ENCODE measurements at regions not wholly inside any gene's neighbourhood (a gene's known extent, or its start where the extent isn't known, plus 50 kb on each side); places are given as distances from the start of the nearest gene placed in this dataset.
"Not testable (repeated sequence)": the region's sequence is repeated elsewhere in the genome, so short reads cannot be mapped to it uniquely, and the experiment has no call there.

DNA sequence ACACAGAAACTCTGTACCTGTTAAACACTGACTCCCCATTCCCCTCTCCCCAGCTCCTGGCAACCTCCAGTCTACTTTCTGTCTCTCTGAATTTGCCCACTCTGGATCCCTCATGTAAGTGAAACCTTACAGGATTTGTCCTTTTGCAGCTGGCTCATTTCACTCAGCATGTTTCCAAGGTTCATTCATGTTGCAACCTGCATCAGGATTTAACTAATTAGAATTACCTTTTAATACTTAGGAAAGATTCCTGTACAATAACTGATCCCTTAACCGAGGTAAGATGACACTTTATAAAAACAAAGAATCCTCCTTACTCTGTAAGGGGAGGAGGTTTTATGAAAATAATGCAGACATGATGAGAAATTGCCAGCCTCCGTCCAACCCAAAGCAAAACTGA lies 113.1 kb upstream of the MTHFD1L start:
- POLR2A ChIA-PET = no interaction called here
- Mint-ChIP-seq H3K27ac (no peak overlapping the region), H3K27me3 (no peaks in the 10 kb centered on the region), H3K9me3 (no peaks in the 10 kb centered on the region), H3K4me3 (no peak overlapping the region), H3K36me3 (ENCODE audit: low read depth) (peaks cover 57% of the 10 kb centered on the region), H3K4me1 (peaks cover 7% of the 10 kb centered on the region)
- CTCF ChIA-PET = no interaction called here
- TF ChIP-seq, protein P1, sequence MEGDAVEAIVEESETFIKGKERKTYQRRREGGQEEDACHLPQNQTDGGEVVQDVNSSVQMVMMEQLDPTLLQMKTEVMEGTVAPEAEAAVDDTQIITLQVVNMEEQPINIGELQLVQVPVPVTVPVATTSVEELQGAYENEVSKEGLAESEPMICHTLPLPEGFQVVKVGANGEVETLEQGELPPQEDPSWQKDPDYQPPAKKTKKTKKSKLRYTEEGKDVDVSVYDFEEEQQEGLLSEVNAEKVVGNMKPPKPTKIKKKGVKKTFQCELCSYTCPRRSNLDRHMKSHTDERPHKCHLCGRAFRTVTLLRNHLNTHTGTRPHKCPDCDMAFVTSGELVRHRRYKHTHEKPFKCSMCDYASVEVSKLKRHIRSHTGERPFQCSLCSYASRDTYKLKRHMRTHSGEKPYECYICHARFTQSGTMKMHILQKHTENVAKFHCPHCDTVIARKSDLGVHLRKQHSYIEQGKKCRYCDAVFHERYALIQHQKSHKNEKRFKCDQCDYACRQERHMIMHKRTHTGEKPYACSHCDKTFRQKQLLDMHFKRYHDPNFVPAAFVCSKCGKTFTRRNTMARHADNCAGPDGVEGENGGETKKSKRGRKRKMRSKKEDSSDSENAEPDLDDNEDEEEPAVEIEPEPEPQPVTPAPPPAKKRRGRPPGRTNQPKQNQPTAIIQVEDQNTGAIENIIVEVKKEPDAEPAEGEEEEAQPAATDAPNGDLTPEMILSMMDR (IDR thresholded peaks at IDR 0.05) = no peak
- no peak for ATAC-seq (ENCODE audit: low read depth)
- intact Hi-C loops (cut with micrococcal nuclease) = no loop called here
- DNase-seq = no peak

DNA sequence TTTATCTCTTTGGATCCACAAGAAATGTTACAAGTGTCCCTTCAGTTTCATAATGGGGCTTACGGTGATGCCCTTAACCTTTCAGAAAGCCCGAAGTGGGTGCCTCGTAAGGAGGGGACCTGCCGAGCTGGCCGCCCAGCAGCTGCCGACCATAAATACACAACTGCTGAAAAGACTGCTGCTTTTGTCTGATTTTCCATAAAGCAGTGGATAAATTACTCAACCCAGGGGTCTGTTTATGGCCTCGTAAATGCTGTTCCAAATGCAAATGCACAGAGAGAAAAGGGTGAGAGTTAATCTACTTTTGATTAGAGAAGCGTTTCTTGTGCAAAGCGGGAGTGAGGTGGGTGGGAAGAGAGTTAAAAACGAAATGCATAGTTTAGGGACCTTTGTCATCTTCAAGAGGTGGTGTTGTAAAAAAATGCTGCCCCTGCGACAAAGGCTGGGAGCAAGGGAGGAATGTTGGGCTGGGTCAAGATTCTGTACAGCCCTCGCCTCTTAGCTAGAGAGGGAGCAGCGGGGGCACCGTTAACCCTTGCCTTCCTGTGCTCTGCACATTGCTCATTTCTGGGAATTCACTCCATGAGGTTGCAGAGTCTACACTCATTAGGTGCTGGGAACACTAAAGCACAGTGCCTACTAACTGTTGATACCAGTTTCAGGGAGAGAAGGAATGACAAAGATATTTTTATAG lies 112.0 kb upstream of the MTHFD1L start:
- ATAC-seq (ENCODE audit: low read depth) = no peak
- no peak for DNase-seq
- H3K27me3 Mint-ChIP-seq = no peaks in the 10 kb centered on the region
- no peak overlapping the region for H3K27ac Mint-ChIP-seq
- ChIA-PET CTCF (no interaction called here), POLR2A (interaction anchor here (0.6 kb wide), 1 partner anchor 59 kb away, joined by 3 read pairs; no protein-coding TSS in a partner anchor)
- H3K4me3 Mint-ChIP-seq = no peak overlapping the region
- no peaks in the 10 kb centered on the region for H3K9me3 Mint-ChIP-seq
- H3K36me3 Mint-ChIP-seq (ENCODE audit: low read depth) = peaks cover 60% of the 10 kb centered on the region
- intact Hi-C loops (cut with micrococcal nuclease) = no loop called here
- TF ChIP-seq, protein P1 (IDR thresholded peaks at IDR 0.05) = no peak
- peaks cover 5% of the 10 kb centered on the region for H3K4me1 Mint-ChIP-seq

DNA sequence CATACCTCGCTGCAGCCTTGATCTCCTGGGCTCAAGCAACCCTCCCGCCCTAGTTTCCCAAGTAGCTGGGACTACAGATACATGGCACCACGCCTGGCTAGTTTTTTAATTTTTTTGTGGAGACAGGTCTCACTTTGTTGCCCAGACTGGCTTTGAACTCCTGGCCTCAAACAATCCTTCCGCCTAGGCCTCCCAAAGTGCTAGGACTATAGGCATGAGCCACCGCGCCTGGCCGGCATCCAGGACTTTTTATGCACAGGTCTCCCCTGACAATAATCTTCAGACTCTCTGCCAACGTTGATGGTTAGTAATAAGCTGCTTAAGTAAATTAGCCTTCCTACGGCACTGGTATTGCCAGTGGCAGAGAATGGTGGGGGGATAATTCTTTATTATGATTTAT lies 110.5 kb upstream of the MTHFD1L start:
- TF ChIP-seq, protein P1 (IDR thresholded peaks at IDR 0.05) = no peak
- ChIA-PET CTCF (no interaction called here), POLR2A (no interaction called here)

DNA sequence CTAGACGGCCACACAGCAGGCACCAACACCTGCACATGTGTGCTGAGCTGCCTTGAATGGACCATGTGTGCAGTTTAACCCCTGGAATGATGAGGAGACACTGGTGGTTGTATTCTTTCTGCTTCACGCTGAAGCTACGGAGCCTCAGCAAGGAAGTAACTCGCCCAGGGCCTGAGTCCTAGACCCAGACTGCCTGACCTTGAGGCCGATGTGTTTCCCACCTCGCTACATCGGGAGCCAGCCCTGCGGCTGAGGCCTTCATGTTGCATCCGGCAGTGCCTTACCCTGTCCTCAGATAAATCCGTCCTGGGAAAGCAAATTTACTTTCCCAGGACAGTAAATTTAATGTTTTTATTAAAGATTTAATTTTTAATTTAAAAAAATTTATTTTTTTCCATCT lies 110.0 kb upstream of the MTHFD1L start:
- intact Hi-C loops (cut with micrococcal nuclease) = no loop called here
- Mint-ChIP-seq H3K9me3 (no peaks in the 10 kb centered on the region), H3K4me3 (no peak overlapping the region), H3K36me3 (ENCODE audit: low read depth) (peaks cover 65% of the 10 kb centered on the region), H3K27ac (peak overlapping the region; percentile 7), H3K27me3 (no peaks in the 10 kb centered on the region), H3K4me1 (peaks cover 21% of the 10 kb centered on the region)
- DNase-seq = no peak
- POLR2A ChIA-PET = no interaction called here
- CTCF ChIA-PET = no interaction called here
- no peak for ATAC-seq (ENCODE audit: low read depth)
- TF ChIP-seq, protein P1 (IDR thresholded peaks at IDR 0.05) = no peak

More for the DNA sequence above, 110.5 kb upstream of the MTHFD1L start:
- intact Hi-C loops (cut with micrococcal nuclease) = no loop called here
- no peaks in the 10 kb centered on the region for H3K27me3 Mint-ChIP-seq
- peaks cover 62% of the 10 kb centered on the region for H3K36me3 Mint-ChIP-seq (ENCODE audit: low read depth)
- H3K9me3 Mint-ChIP-seq = no peaks in the 10 kb centered on the region
- DNase-seq (no peak), ATAC-seq (ENCODE audit: low read depth) (no peak)
- peaks cover 17% of the 10 kb centered on the region for H3K4me1 Mint-ChIP-seq
- no peak overlapping the region for H3K27ac Mint-ChIP-seq
- H3K4me3 Mint-ChIP-seq = no peak overlapping the region

DNA sequence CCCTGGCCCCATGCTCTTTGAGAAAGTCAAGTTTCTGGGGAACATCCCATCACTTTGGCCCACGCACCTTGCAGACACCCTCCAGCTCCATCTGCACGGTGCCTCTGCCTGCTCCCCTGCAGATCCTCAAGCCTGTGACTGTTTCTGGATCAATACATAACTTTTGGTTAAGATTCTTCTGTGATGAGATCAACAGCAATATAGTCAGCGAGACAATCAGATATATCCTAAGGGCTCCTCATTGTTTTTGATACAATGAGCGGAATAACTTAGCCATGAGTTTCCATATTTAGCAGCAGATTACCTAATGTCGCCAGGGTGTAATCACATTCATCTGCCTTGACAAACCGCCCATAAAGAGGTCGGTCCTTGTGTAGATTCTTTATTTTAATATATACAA lies 109.3 kb upstream of the MTHFD1L start:
- Mint-ChIP-seq H3K27ac (no peak overlapping the region), H3K27me3 (no peaks in the 10 kb centered on the region), H3K4me1 (peaks cover 21% of the 10 kb centered on the region), H3K36me3 (ENCODE audit: low read depth) (peaks cover 65% of the 10 kb centered on the region), H3K9me3 (no peaks in the 10 kb centered on the region), H3K4me3 (no peak overlapping the region)
- POLR2A ChIA-PET = no interaction called here
- intact Hi-C loops (cut with micrococcal nuclease) = no loop called here
- no peak for ATAC-seq (ENCODE audit: low read depth)
- DNase-seq = no peak
- TF ChIP-seq, protein P1 (IDR thresholded peaks at IDR 0.05) = no peak
- CTCF ChIA-PET = no interaction called here

DNA sequence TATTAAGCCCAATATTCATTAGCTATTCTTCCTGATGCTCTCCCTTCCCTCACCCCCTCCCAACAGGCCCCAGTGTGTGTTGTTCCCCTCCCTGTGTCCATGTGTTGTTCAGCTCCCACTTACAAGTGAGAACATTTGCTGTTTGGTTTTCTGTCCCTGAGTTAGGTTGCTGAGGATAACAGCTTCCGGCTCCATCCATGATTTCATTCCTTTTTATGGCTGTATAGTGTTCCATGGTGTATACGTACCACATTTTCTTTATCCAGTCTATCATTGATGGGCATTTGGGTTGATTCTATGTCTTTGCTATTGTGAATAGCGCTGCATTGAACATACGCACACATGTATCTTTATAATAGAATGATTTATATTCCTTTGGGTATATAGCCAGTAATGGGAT lies 107.7 kb upstream of the MTHFD1L start:
- H3K27me3 Mint-ChIP-seq; ATAC-seq (ENCODE audit: low read depth); H3K4me3 Mint-ChIP-seq; H3K9me3 Mint-ChIP-seq; DNase-seq; CTCF ChIA-PET; H3K27ac Mint-ChIP-seq: not testable (repeated sequence)
- peaks cover 28% of the 10 kb centered on the region for H3K4me1 Mint-ChIP-seq
- POLR2A ChIA-PET = interaction anchor here (0.7 to 1.3 kb wide), 2 partner anchors 18 to 125 kb away, joined by 3 to 5 read pairs; no protein-coding TSS in a partner anchor
- intact Hi-C loops (cut with micrococcal nuclease) = loop anchor here (2.0 kb wide), 1 partner anchor 13 kb away; no protein-coding TSS in a partner anchor
- peaks cover 64% of the 10 kb centered on the region for H3K36me3 Mint-ChIP-seq (ENCODE audit: low read depth)
